ENCODE measurements at regions not wholly inside any gene's neighbourhood (a gene's known extent, or its start where the extent isn't known, plus 50 kb on each side); places are given as distances from the start of the nearest gene placed in this dataset.

DNA sequence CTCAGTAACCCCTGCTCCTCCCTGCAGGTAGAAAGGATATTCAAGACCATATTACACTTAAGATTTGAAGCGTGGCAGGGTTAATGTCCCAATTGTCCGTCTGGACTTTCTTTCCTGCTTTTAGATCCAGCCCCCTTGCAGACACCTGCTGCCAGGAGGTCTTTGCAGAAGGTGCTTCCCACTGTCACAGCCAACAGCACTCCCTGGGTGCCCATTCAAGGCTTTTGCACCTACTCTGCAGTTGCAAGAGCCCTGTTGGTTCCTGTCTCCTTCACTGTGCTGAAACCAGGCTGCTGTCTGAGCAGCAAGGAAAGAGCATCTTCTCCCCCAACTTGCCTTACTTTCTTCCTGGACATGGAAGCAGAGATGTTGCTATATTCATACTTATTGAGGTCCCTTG lies 1043.0 kb upstream of the POU3F3 start:
- no peaks in the 10 kb centered on the region for H3K36me3 Mint-ChIP-seq (ENCODE audit: insufficient read depth in 1 of 3, low read depth in 3 of 3)
- no peak overlapping the region for H2AK5ac ChIP-seq (ENCODE audit: insufficient read length, low read length)

More for the DNA sequence above, 1043.0 kb upstream of the POU3F3 start:
- peaks cover 35 to 48% of the 10 kb centered on the region in 2 experiments for H3K4me1 Mint-ChIP-seq
- Histone ChIP-seq H3K27me3 (ENCODE audit: insufficient read depth, low read length) (no peaks in the 10 kb centered on the region), H4K8ac (replicated peaks; ENCODE audit: insufficient read length, low read depth, low read length) (no peak overlapping the region), H3K79me1 (ENCODE audit: insufficient read depth, low read depth, low read length, poor library complexity, severe bottlenecking) (no peaks in the 10 kb centered on the region), H3T11ph (ENCODE audit: low read length) (no peak overlapping the region), H2BK15ac (ENCODE audit: low read depth, low read length) (no peak overlapping the region), H2BK5ac (ENCODE audit: insufficient read length, low read length) (no peak overlapping the region), H3K23me2 (ENCODE audit: insufficient read length, low read depth, low read length, poor library complexity, severe bottlenecking) (no peaks in the 10 kb centered on the region), H3K27ac (ENCODE audit: insufficient read length, low read depth, low read length) (no peak overlapping the region), H3K4me2 (ENCODE audit: insufficient read depth, insufficient read length, low read length) (no peak overlapping the region), H3K23ac (ENCODE audit: insufficient read length, low read depth, low read length) (no peak overlapping the region), H4K20me1 (ENCODE audit: control insufficient read depth, insufficient read depth, insufficient read length) (no peaks in the 10 kb centered on the region), H3K18ac (ENCODE audit: insufficient read length, low read depth, low read length) (no peak overlapping the region), H2BK20ac (ENCODE audit: low read depth, low read length, poor library complexity, severe bottlenecking) (no peak overlapping the region), H2BK12ac (ENCODE audit: insufficient read length, low read depth, low read length) (no peak overlapping the region), H3K4ac (ENCODE audit: low read depth, low read length) (no peak overlapping the region), H3K56ac (ENCODE audit: insufficient read length, low read depth, low read length) (no peak overlapping the region), H4K91ac (ENCODE audit: insufficient read length, low read depth, low read length) (no peak overlapping the region), H3K14ac (ENCODE audit: insufficient read depth, low read length) (no peak overlapping the region), H3K4me1 (ENCODE audit: insufficient read depth, low read length) (peaks cover 6% of the 10 kb centered on the region; the same call in 1 of the 2 replicates), H2AFZ (ENCODE audit: low read length) (no peak overlapping the region), H3K9ac (ENCODE audit: extremely low read depth, insufficient read length, low read length) (no peak overlapping the region), H3K9me3 (ENCODE audit: control insufficient read depth, low read depth, low read length) (no peaks in the 10 kb centered on the region), H3K79me2 (ENCODE audit: insufficient read depth, low read length) (no peaks in the 10 kb centered on the region), H2BK120ac (ENCODE audit: low read depth, low read length, poor library complexity, severe bottlenecking) (no peak overlapping the region), H4K5ac (ENCODE audit: insufficient read length, low read depth, low read length) (no peak overlapping the region)
- TF ChIP-seq, protein P1, sequence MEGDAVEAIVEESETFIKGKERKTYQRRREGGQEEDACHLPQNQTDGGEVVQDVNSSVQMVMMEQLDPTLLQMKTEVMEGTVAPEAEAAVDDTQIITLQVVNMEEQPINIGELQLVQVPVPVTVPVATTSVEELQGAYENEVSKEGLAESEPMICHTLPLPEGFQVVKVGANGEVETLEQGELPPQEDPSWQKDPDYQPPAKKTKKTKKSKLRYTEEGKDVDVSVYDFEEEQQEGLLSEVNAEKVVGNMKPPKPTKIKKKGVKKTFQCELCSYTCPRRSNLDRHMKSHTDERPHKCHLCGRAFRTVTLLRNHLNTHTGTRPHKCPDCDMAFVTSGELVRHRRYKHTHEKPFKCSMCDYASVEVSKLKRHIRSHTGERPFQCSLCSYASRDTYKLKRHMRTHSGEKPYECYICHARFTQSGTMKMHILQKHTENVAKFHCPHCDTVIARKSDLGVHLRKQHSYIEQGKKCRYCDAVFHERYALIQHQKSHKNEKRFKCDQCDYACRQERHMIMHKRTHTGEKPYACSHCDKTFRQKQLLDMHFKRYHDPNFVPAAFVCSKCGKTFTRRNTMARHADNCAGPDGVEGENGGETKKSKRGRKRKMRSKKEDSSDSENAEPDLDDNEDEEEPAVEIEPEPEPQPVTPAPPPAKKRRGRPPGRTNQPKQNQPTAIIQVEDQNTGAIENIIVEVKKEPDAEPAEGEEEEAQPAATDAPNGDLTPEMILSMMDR (conservative IDR thresholded peaks at IDR 0.05), result no peak
- peaks cover 22% of the 10 kb centered on the region for H3K27me3 Mint-ChIP-seq (ENCODE audit: low read depth)
- no peak overlapping the region for H3K27ac Mint-ChIP-seq
- no CpG with 5 or more reads among the region's 2 CpGs for WGBS (ENCODE audit: extremely low coverage, insufficient read length, low lambda C conversion rate)
- H3K4me3 Mint-ChIP-seq, result no peak overlapping the region
- DNase-seq, result no peak
- H3K9me3 Mint-ChIP-seq, result no peaks in the 10 kb centered on the region

All from H9 (cell line).